Common myeloid progenitor, CD34-positive (primary cell): ENCODE measurements at regions not wholly inside any gene's neighbourhood (a gene's known extent, or its start where the extent isn't known, plus 50 kb on each side); places are given as distances from the start of the nearest gene placed in this dataset.
"Not testable (repeated sequence)": the region's sequence is repeated elsewhere in the genome, so short reads cannot be mapped to it uniquely, and the experiment has no call there.

Experiments
- CTCF ChIA-PET: fragments of 350-600 bp; sonication (Branson Sonifier 250); formaldehyde crosslinking; loops from one replicate; lab custom pipeline; 2021; ENCODE audit warnings: antibody characterized with exemption; lab: Charles Lee
- POLR2A ChIA-PET: fragments of 350-600 bp; sonication (Branson Sonifier 250); formaldehyde crosslinking; loops from one replicate; lab custom pipeline; 2021; ENCODE audit warnings: antibody characterized with exemption; lab: Charles Lee
- DNase-seq, 3 donors: peaks; one replicate each; pipeline versions ENCODE4 v3.0.0 to v3.0.0-alpha.2; 2013
- H3K27ac ChIP-seq, 2 experiments: 1 replicate in 1 of 2; 2 replicates in 1 of 2; pipeline ENCODE4 v1.7.0; 2013; ENCODE audit warnings: inconsistent platforms in 2 of 2, low read length in 2 of 2, mild to moderate bottlenecking in 2 of 2, low read depth in 1 of 2, moderate library complexity in 1 of 2; ENCODE audit not compliant: severe bottlenecking in 2 of 2, insufficient read depth in 1 of 2, poor library complexity in 1 of 2
- H3K27me3 ChIP-seq, 5 experiments: replicated peaks in 2 of 5; 1 replicate in 3 of 5; 2 replicates in 2 of 5; pipeline versions ENCODE4 v1.6.1 to v1.7.0; 2013; ENCODE audit warnings: low read length in 4 of 5, mild to moderate bottlenecking in 2 of 5, moderate library complexity in 2 of 5, inconsistent platforms in 1 of 5; ENCODE audit not compliant: insufficient read depth in 5 of 5, control insufficient read depth in 4 of 5
- H3K36me3 ChIP-seq, 4 experiments: 1 replicate in 2 of 4; 2 replicates in 2 of 4; pipeline versions ENCODE4 v1.6.1 to v1.7.0; 2013; ENCODE audit warnings: low read length in 3 of 4, control low read depth in 1 of 4, mild to moderate bottlenecking in 1 of 4; ENCODE audit not compliant: control insufficient read depth in 4 of 4, insufficient read depth in 4 of 4
- H3K4me1 ChIP-seq, 4 experiments: 1 replicate in 3 of 4; 2 replicates in 1 of 4; pipeline versions ENCODE4 v1.6.1 to v1.7.1; 2013; ENCODE audit warnings: low read length in 3 of 4, mild to moderate bottlenecking in 3 of 4, control low read depth in 1 of 4, inconsistent platforms in 1 of 4, moderate library complexity in 1 of 4; ENCODE audit not compliant: control insufficient read depth in 4 of 4, insufficient read depth in 4 of 4; ENCODE audit errors: control extremely low read depth in 1 of 4
- H3K4me3 ChIP-seq, 7 experiments: 1 replicate in 4 of 7; 2 replicates in 3 of 7; pipeline versions ENCODE4 v1.5.1 to v1.7.0; 2013; ENCODE audit warnings: mild to moderate bottlenecking in 7 of 7, low read length in 6 of 7, moderate library complexity in 6 of 7, inconsistent platforms in 2 of 7, low read depth in 2 of 7, control low read depth in 1 of 7; ENCODE audit not compliant: insufficient read depth in 4 of 7, control insufficient read depth in 1 of 7; ENCODE audit errors: extremely low read depth in 1 of 7
- H3K9me3 ChIP-seq, 5 experiments: 1 replicate in 4 of 5; 2 replicates in 1 of 5; pipeline versions ENCODE4 v1.6.1 to v1.7.1; 2013; ENCODE audit warnings: low read length in 4 of 5, mild to moderate bottlenecking in 2 of 5, inconsistent platforms in 1 of 5, low read depth in 1 of 5, moderate library complexity in 1 of 5; ENCODE audit not compliant: control insufficient read depth in 4 of 5, insufficient read depth in 2 of 5; ENCODE audit errors: control extremely low read depth in 1 of 5
- WGBS: methylation state at CpG from one replicate; pipeline ENCODE4 v1.1.5; 2013; ENCODE audit not compliant: insufficient coverage; 5-methylcytosine and 5-hydroxymethylcytosine counted together

DNA sequence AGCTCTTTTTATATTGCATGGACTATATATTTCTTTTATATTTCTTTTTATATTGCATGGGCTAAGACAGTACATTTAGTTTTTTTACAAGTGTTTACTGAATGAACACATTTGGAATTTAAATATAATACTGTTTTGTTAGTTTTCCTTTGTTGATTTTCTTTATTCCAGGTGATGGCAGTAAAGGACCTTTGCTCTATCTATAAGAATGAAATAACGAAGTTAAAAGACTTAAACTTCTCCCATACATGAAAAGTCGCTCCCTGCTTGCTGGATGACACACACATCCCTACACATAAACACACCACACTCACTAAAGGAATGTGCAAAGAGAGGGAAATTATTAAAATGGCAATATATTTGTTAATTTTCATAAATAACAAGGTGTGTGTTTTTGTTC, 102.5 kb upstream of the ANXA10 start:
- ChIA-PET POLR2A (no interaction called here), CTCF (no interaction called here)
- peaks cover 0 to 5% (median 3%) of the 10 kb centered on the region in 5 experiments for H3K9me3 ChIP-seq
- no peak for DNase-seq
- WGBS = no CpG with 5 or more reads among the region's 2 CpGs
- H3K4me1 ChIP-seq = no peaks in the 10 kb centered on the region
- no peak overlapping the region for H3K4me3 ChIP-seq
- no peaks in the 10 kb centered on the region for H3K36me3 ChIP-seq
- no peaks in the 10 kb centered on the region for H3K27me3 ChIP-seq
- H3K27ac ChIP-seq = no peak overlapping the region

DNA sequence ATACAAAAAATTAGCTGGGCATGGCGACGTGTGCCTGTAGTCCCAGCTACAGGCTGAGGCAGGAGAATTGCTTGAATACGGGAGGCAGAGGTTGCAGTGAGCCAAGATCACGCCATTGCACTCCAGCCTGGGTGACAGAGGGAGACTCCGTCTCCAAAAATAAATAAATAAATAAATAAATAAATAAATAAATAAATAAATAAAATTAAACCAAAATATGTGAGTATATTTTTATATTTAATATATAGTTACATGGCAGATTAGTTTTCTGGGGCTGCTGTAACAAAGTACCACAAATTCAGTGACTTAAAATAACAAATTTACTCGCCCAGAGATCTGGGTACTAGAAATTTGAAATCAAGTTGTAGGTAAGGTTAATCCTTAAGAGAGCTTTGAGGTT, 84.2 kb upstream of the ANXA10 start:
- CTCF ChIA-PET = not testable (repeated sequence)

DNA sequence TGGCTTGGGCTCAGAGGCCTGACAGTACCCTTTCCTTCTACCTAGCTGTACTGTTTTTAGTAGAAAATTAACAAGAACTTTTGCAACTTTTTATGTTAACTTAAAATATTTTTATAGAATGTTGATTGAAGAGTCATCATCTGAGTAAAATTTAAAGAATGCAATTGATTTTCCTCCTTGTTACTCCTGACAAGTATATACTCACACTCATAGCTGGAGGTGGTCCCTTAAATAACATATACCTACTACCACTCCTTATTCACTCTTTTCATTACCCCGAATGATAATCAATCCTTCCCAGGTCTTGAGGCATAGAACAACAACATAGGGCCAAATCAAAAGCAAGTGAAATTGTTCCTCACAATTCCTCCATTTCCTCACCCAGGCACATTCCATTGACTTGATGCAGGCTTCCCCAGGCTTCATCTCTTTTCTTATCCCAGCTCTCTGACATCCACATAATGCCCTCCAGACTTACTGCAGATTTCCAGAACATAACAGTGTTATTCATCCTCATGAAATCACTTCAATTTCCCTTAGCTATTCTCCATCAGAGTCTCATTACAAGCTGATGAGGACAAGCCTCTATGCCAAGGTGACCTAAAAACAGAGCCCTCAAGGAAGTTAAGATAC, 73.2 kb upstream of the ANXA10 start:
- DNase-seq = no peak
- Histone ChIP-seq H3K27me3 (no peaks in the 10 kb centered on the region), H3K4me1 (no peaks in the 10 kb centered on the region), H3K36me3 (no peaks in the 10 kb centered on the region), H3K27ac (no peak overlapping the region), H3K9me3 (peaks cover 0 to 7% (median 0%) of the 10 kb centered on the region in 5 experiments), H3K4me3 (no peak overlapping the region)
- whole genome bisulfite sequencing = 80% methylated on average over 1 of the region's 1 CpG
- CTCF ChIA-PET = no interaction called here
- POLR2A ChIA-PET = no interaction called here

More for the DNA sequence above, 84.2 kb upstream of the ANXA10 start:
- H3K9me3 ChIP-seq, H3K4me1 ChIP-seq, DNase-seq, H3K27ac ChIP-seq, H3K36me3 ChIP-seq, H3K27me3 ChIP-seq, H3K4me3 ChIP-seq, POLR2A ChIA-PET: not testable (repeated sequence)
- 100% methylated on average over 2 of the region's 6 CpGs for WGBS

DNA sequence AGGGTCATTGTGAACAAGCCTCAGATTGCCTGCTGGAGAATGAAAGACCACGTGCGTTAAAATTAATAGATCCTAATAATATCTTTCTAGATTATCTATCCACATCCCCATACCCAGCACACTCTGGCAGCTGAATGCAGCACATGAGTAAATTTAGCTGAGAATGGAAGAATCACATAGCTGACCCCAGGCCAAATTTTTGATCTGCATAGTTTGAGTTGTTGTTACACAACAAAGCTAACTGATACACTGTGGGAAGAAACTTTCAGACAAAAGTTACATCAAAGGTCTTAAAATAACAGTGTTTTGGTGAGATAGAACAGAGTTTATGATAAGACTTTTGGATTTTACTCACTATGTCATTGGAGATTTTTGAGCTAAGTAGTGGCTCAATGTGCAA, 72.4 kb upstream of the ANXA10 start:
- H3K9me3 ChIP-seq = peaks cover 0 to 7% (median 0%) of the 10 kb centered on the region in 5 experiments
- no peaks in the 10 kb centered on the region for H3K36me3 ChIP-seq
- H3K4me1 ChIP-seq = no peaks in the 10 kb centered on the region
- WGBS = no CpG with 5 or more reads among the region's 2 CpGs
- POLR2A ChIA-PET = no interaction called here
- DNase-seq = no peak
- no peak overlapping the region for H3K4me3 ChIP-seq
- CTCF ChIA-PET = no interaction called here
- no peaks in the 10 kb centered on the region for H3K27me3 ChIP-seq
- no peak overlapping the region for H3K27ac ChIP-seq

DNA sequence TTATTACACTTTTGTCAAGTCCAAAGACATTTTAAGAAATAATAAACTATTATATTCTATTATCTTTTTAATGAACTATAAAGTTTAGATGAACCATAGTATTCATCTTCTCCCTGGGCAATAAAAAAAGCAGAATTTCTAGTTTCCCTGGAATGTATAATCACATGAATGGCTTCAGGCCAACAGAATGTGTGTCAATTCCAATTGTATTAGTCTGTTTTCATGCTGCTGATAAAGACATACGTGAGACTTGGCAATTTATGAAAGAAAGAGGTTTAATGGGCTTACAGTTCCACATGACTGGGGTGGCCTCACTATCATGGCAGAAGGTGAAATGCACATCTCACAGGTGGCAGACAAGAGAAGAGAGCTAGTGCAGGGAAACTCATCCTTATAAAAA, 70.7 kb upstream of the ANXA10 start:
- 100% methylated on average over 1 of the region's 1 CpG for WGBS
- ChIA-PET POLR2A (no interaction called here), CTCF (no interaction called here)
- H3K27me3 ChIP-seq = no peaks in the 10 kb centered on the region
- no peaks in the 10 kb centered on the region for H3K36me3 ChIP-seq
- DNase-seq = no peak
- no peak overlapping the region for H3K4me3 ChIP-seq
- peaks cover 0 to 7% (median 0%) of the 10 kb centered on the region in 5 experiments for H3K9me3 ChIP-seq
- no peaks in the 10 kb centered on the region for H3K4me1 ChIP-seq
- no peak overlapping the region for H3K27ac ChIP-seq

DNA sequence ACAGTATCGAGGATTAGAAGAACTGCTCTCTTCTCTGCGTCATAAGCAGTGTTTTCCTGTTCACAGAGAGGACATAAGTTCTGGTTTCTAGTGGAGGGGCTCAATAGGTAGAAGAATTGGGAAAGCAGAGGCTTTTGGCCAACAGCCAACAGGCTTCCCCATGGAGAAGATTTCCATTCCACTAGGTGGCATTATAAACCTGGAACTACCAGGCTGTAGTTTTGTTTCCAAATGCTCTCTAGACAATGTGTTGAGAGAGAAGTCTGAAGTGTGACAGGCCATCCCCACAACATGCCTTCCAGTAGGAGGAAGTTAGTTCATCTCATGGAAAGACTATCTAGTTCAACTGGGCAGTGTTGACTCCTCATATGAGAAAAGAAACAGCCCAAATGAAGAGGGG, 63.8 kb upstream of the ANXA10 start:
- no peaks in the 10 kb centered on the region for H3K27me3 ChIP-seq
- no peak overlapping the region for H3K27ac ChIP-seq
- CTCF ChIA-PET = no interaction called here
- no CpG with 5 or more reads among the region's 2 CpGs for WGBS
- H3K4me3 ChIP-seq = no peak overlapping the region
- DNase-seq = no peak
- H3K9me3 ChIP-seq = no peaks in the 10 kb centered on the region
- H3K36me3 ChIP-seq = no peaks in the 10 kb centered on the region
- H3K4me1 ChIP-seq = no peaks in the 10 kb centered on the region
- POLR2A ChIA-PET = no interaction called here

DNA sequence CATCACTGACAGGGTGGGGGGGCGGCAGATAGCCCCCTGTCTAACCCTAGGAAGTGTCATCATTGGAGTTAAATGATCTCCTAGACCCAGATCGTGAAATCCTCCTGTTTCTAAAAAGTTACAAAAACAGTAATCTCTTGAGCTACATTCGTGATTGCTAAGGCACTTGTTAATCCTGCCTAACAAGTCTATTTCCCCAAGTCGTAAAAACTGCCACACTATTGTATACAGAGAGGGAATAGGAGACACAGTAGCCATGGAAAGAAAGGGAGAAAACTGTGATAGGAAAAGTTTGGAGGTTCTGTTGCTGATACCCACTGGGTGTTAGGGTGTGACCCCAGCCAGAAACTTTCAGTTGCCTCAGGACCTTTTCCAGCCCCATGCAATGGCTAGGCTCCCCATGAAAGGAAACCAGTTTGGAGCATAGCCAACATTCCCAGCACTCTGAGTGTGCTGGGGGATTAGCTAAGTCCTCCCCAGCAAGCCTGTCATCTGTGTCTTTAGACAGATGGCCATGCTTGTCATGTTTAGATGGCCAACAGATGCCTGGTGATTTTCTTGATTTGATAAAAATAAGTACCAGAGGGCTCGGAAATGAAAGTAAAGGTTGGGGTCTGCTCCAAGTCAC, 63.3 kb upstream of the ANXA10 start:
- no peaks in the 10 kb centered on the region for H3K9me3 ChIP-seq
- ChIA-PET CTCF (no interaction called here), POLR2A (no interaction called here)
- DNase-seq = no peak
- H3K4me1 ChIP-seq = no peaks in the 10 kb centered on the region
- WGBS = 93% methylated on average over 3 of the region's 5 CpGs
- H3K27me3 ChIP-seq = no peaks in the 10 kb centered on the region
- no peak overlapping the region for H3K27ac ChIP-seq
- H3K4me3 ChIP-seq = no peak overlapping the region
- no peaks in the 10 kb centered on the region for H3K36me3 ChIP-seq
